T-helper 1 cell treated with Interleukin-12 subunit alpha and Interleukin-12 subunit beta and Interleukin-4 antibody, amounts not matched to agents 30 μg/mL and 1 μg/mL, for 36 hours (primary cell): ENCODE measurements at regions not wholly inside any gene's neighbourhood (a gene's known extent, or its start where the extent isn't known, plus 50 kb on each side); places are given as distances from the start of the nearest gene placed in this dataset.

Source experiments
- H3K27ac Mint-ChIP-seq: one replicate; pipeline ENCODE4 v1.8.0; 2021; ENCODE audit warnings: mild to moderate bottlenecking, mixed read lengths
- H3K27me3 Mint-ChIP-seq: one replicate; pipeline ENCODE4 v1.8.0; 2021; ENCODE audit warnings: low read depth, mixed read lengths
- H3K36me3 Mint-ChIP-seq: one replicate; pipeline ENCODE4 v1.8.0; 2021; ENCODE audit warnings: low read depth, mixed read lengths
- H3K4me1 Mint-ChIP-seq: one replicate; pipeline ENCODE4 v1.8.0; 2021; ENCODE audit warnings: low read depth, mixed read lengths
- H3K4me3 Mint-ChIP-seq: one replicate; pipeline ENCODE4 v1.8.0; 2021; ENCODE audit warnings: mild to moderate bottlenecking, moderate library complexity, mixed read lengths
- H3K9me3 Mint-ChIP-seq: one replicate; pipeline ENCODE4 v1.8.0; 2021; ENCODE audit warnings: mixed read lengths

DNA sequence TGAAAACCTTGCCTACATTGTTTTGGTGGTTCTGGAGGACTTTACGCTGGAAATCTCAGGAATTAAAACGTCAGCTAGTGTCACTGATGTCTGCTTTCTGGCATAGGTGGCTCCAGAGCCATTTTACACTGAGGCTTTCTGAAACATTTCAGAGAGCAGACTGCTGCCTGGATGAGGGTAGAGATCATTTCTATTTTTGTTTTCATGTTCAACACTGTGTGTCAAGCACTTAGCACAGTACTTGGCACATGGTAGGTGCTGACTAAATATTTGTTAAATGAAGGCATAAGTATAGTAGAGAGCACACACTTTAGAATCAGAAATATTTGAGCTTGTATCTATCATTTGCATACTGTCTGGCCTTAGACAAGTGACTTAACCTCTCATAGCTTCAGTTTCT, 59.1 kb upstream of the FRY start:
- no peak overlapping the region for H3K27ac Mint-ChIP-seq
- H3K27me3 Mint-ChIP-seq = peaks cover 16% of the 10 kb centered on the region
- no peaks in the 10 kb centered on the region for H3K36me3 Mint-ChIP-seq
- no peaks in the 10 kb centered on the region for H3K4me1 Mint-ChIP-seq
- H3K4me3 Mint-ChIP-seq = no peak overlapping the region
- no peaks in the 10 kb centered on the region for H3K9me3 Mint-ChIP-seq

DNA sequence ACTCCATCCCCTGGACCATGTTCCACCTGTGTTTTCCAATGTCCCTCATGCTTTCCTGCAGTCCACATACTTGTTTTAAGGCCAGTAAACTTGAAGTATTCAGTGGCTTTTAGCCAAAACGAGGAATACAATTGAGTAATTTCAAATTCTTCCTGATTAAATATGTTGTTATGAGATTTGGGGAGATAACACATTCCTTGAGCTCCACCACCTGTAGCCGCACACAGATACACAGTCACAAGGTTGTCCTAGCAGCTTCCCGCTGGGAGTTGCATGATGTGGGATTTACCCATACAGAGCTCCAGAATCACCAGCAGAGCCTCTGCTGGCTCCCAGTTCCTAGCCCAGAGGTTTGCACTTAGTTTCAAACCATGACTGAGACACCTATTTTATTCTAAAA, 53.6 kb upstream of the FRY start:
- Mint-ChIP-seq H3K9me3 (no peaks in the 10 kb centered on the region), H3K27ac (no peak overlapping the region), H3K36me3 (no peaks in the 10 kb centered on the region), H3K27me3 (peaks cover 18% of the 10 kb centered on the region), H3K4me1 (no peaks in the 10 kb centered on the region), H3K4me3 (no peak overlapping the region)

- H3K4me3 Mint-ChIP-seq = no peak overlapping the region
- H3K4me1 Mint-ChIP-seq = no peaks in the 10 kb centered on the region
- no peak overlapping the region for H3K27ac Mint-ChIP-seq
- no peaks in the 10 kb centered on the region for H3K36me3 Mint-ChIP-seq
- H3K27me3 Mint-ChIP-seq = peaks cover 23% of the 10 kb centered on the region
- no peaks in the 10 kb centered on the region for H3K9me3 Mint-ChIP-seq
Measured at GRCh38 chr13:31980830-31981229, 50.7 kb upstream of the FRY start.
